HEK293 (cell line): ENCODE measurements at regions not wholly inside any gene's neighbourhood (a gene's known extent, or its start where the extent isn't known, plus 50 kb on each side); places are given as distances from the start of the nearest gene placed in this dataset.

Experiments used
- CTCF ChIA-PET: fragments of 350-600 bp; formaldehyde crosslinking; extraction: SDS; loops from one replicate; lab custom pipeline; 2021; ENCODE audit warnings: antibody characterized with exemption; lab: Yijun Ruan, JAX
- POLR2A ChIA-PET: fragments of 300-600 bp; formaldehyde crosslinking; extraction: SDS; loops from one replicate; lab custom pipeline; 2020; ENCODE audit warnings: antibody characterized with exemption, inconsistent platforms; lab: Yijun Ruan, JAX
- H3K27ac ChIP-seq: fragments of 200-500 bp; sonication (Bioruptor generic); 2 replicates; pipeline ENCODE4 v1.5.1; 2014; ENCODE audit warnings: low read depth, low read length, control low read depth, inconsistent platforms; ENCODE audit errors: extremely low read depth
- H3K36me3 ChIP-seq, 2 experiments: fragments of 200-500 bp in 1 of 2; sonication (Bioruptor generic) in 1 of 2; 1 replicate in 1 of 2; 2 replicates in 1 of 2; pipeline ENCODE4 v1.5.1; 2014 to 2017; ENCODE audit warnings: inconsistent platforms in 2 of 2, low read length in 2 of 2; ENCODE audit not compliant: control insufficient read depth in 2 of 2, insufficient read depth in 1 of 2
- H3K4me1 ChIP-seq: fragments of 200-500 bp; sonication (Bioruptor generic); 2 replicates; pipeline ENCODE4 v1.5.1; 2014; ENCODE audit warnings: mild to moderate bottlenecking, low read length, inconsistent platforms; ENCODE audit not compliant: control insufficient read depth, insufficient read depth
- H3K4me3 ChIP-seq: 2 replicates; pipeline ENCODE4 v1.5.1; 2011; ENCODE audit warnings: low read depth, mild to moderate bottlenecking, control low read depth, low read length, moderate library complexity
- H3K9me3 ChIP-seq: fragments of 200-500 bp; sonication (Bioruptor generic); 2 replicates; pipeline ENCODE4 v1.5.1; 2014; ENCODE audit warnings: low read depth, low read length, inconsistent platforms; ENCODE audit not compliant: control insufficient read depth, insufficient read depth
- GLI2 ChIP-seq: fragments of 450-650 bp; formaldehyde crosslinking; IDR thresholded peaks from 2 replicates; pipeline ENCODE4; 2017; ENCODE audit warnings: missing biosample characterization, missing genetic modification characterization, low read depth, borderline replicate concordance
- INSM2 ChIP-seq: fragments of 450-650 bp; formaldehyde crosslinking; IDR thresholded peaks from 2 replicates; pipeline ENCODE4 v1.5.1; 2016; ENCODE audit warnings: missing biosample characterization, missing genetic modification characterization
- KLF16 ChIP-seq: fragments of 450-650 bp; formaldehyde crosslinking; IDR thresholded peaks from 2 replicates; pipeline ENCODE4 v1.5.1; 2017; ENCODE audit warnings: missing biosample characterization, missing genetic modification characterization
- KLF9 ChIP-seq: fragments of 450-650 bp; formaldehyde crosslinking; IDR thresholded peaks from 2 replicates; pipeline ENCODE4 v1.5.1; 2016; ENCODE audit warnings: missing biosample characterization, missing genetic modification characterization, low read depth
- PATZ1 ChIP-seq: fragments of 450-650 bp; formaldehyde crosslinking; IDR thresholded peaks from 2 replicates; pipeline ENCODE4 v1.5.1; 2016; ENCODE audit warnings: missing biosample characterization, missing genetic modification characterization
- PRDM2 ChIP-seq: fragments of 450-650 bp; formaldehyde crosslinking; IDR thresholded peaks from 2 replicates; pipeline ENCODE4 v1.5.1; 2016; ENCODE audit warnings: missing biosample characterization, missing genetic modification characterization, borderline replicate concordance
- PRDM4 ChIP-seq: fragments of 450-650 bp; formaldehyde crosslinking; IDR thresholded peaks from 2 replicates; pipeline ENCODE4 v1.5.1; 2017; ENCODE audit warnings: missing biosample characterization, missing genetic modification characterization
- SALL2 ChIP-seq: fragments of 450-650 bp; formaldehyde crosslinking; IDR thresholded peaks from 2 replicates; pipeline ENCODE4 v1.5.0; 2017; ENCODE audit warnings: missing biosample characterization, mild to moderate bottlenecking, missing genetic modification characterization, borderline replicate concordance
- WT1 ChIP-seq: fragments of 450-650 bp; formaldehyde crosslinking; IDR thresholded peaks from 2 replicates; pipeline ENCODE4 v1.5.1; 2016; ENCODE audit warnings: missing biosample characterization, missing genetic modification characterization
- ZBTB20 ChIP-seq: fragments of 450-650 bp; formaldehyde crosslinking; IDR thresholded peaks from 2 replicates; pipeline ENCODE4 v1.5.1; 2016; ENCODE audit warnings: missing biosample characterization, missing genetic modification characterization
- ZFHX2 ChIP-seq: fragments of 450-650 bp; formaldehyde crosslinking; conservative IDR thresholded peaks from 2 replicates; pipeline ENCODE4 v1.5.1; 2016; ENCODE audit warnings: missing biosample characterization, missing genetic modification characterization
- ZNF19 ChIP-seq: fragments of 450-650 bp; formaldehyde crosslinking; IDR thresholded peaks from 2 replicates; pipeline ENCODE4; 2016; ENCODE audit warnings: missing biosample characterization, missing genetic modification characterization, low read depth
- ZNF2 ChIP-seq: fragments of 450-650 bp; formaldehyde crosslinking; IDR thresholded peaks from 2 replicates; pipeline ENCODE4 v1.5.1; 2016; ENCODE audit warnings: missing biosample characterization, missing genetic modification characterization
- ZNF404 ChIP-seq: fragments of 450-650 bp; formaldehyde crosslinking; IDR thresholded peaks from 2 replicates; pipeline ENCODE4 v1.5.1; 2017; ENCODE audit warnings: missing biosample characterization, missing genetic modification characterization
- ZNF530 ChIP-seq: fragments of 450-650 bp; formaldehyde crosslinking; IDR thresholded peaks from 2 replicates; pipeline ENCODE4 v1.5.1; 2016; ENCODE audit warnings: low read depth, missing biosample characterization, missing genetic modification characterization
- ZNF558 ChIP-seq: fragments of 450-650 bp; formaldehyde crosslinking; IDR thresholded peaks from 2 replicates; pipeline ENCODE4 v1.5.1; 2016; ENCODE audit warnings: missing biosample characterization, missing genetic modification characterization
- ZNF561 ChIP-seq: fragments of 450-650 bp; IDR thresholded peaks from 2 replicates; pipeline ENCODE4 v1.5.1; 2018; ENCODE audit warnings: missing biosample characterization, missing genetic modification characterization, borderline replicate concordance
- ZNF621 ChIP-seq: fragments of 450-650 bp; formaldehyde crosslinking; IDR thresholded peaks from 2 replicates; pipeline ENCODE4 v1.5.1; 2017; ENCODE audit warnings: missing biosample characterization, missing genetic modification characterization
- ZNF76 ChIP-seq: fragments of 450-650 bp; formaldehyde crosslinking; IDR thresholded peaks from 2 replicates; pipeline ENCODE4; 2016; ENCODE audit warnings: low read depth, missing biosample characterization, missing genetic modification characterization, borderline replicate concordance
- ZNF837 ChIP-seq: fragments of 450-650 bp; formaldehyde crosslinking; IDR thresholded peaks from 2 replicates; pipeline ENCODE4 v1.5.1; 2016; ENCODE audit warnings: missing biosample characterization, missing genetic modification characterization
- ZXDB ChIP-seq: fragments of 450-650 bp; formaldehyde crosslinking; IDR thresholded peaks from 2 replicates; pipeline ENCODE4 v1.5.1; 2016; ENCODE audit warnings: missing biosample characterization, missing genetic modification characterization

- H3K9me3 ChIP-seq, result no peaks in the 10 kb centered on the region
- no peaks in the 10 kb centered on the region for H3K36me3 ChIP-seq
- no peak for TF ChIP-seq KLF16 (tag by site-specific recombination)
- no peak for TF ChIP-seq GLI2 (tag by site-specific recombination)
- TF ChIP-seq ZNF837 (tag by site-specific recombination), result no peak
- TF ChIP-seq ZNF621 (tag by site-specific recombination), result no peak
- TF ChIP-seq ZNF561 (tag by site-specific recombination), result no peak
- TF ChIP-seq ZXDB (tag by site-specific recombination), result no peak
- ChIA-PET CTCF (interaction anchor here (0.7 to 1.6 kb wide), 4 partner anchors 12 to 118 kb away, joined by 3 to 4 read pairs (median 3); no protein-coding TSS in a partner anchor), POLR2A (no interaction called here)
- no peak overlapping the region for H3K27ac ChIP-seq
- H3K4me1 ChIP-seq, result no peaks in the 10 kb centered on the region; the same call in 1 of the 2 replicates
- no peak overlapping the region for H3K4me3 ChIP-seq
Observed at GRCh38 chr11:19347911-19348310, 107.2 kb upstream of the E2F8 start.

- POLR2A ChIA-PET, result no interaction called here
- no peak overlapping the region for H3K27ac ChIP-seq
- no peaks in the 10 kb centered on the region for H3K36me3 ChIP-seq
- no peaks in the 10 kb centered on the region for H3K9me3 ChIP-seq
- H3K4me1 ChIP-seq, result no peaks in the 10 kb centered on the region; the same call in 1 of the 2 replicates
- CTCF ChIA-PET, result interaction anchor here (0.8 to 1.7 kb wide), 5 partner anchors 8 to 270 kb away, joined by 3 to 5 read pairs (median 4); no protein-coding TSS in a partner anchor
- H3K4me3 ChIP-seq, result peak overlapping the region; percentile 32
- TF ChIP-seq WT1 (tag by site-specific recombination) (no peak), PRDM2 (tag by site-specific recombination) (no peak), PATZ1 (tag by site-specific recombination) (peak; percentile 57; the same call in 1 of the 2 replicates), ZFHX2 (peak; percentile 99), INSM2 (tag by site-specific recombination) (no peak), ZNF561 (tag by site-specific recombination) (peak; percentile 31; the same call in 1 of the 2 replicates), GLI2 (tag by site-specific recombination) (no peak), ZNF530 (no peak), ZNF2 (tag by site-specific recombination) (peak; percentile 47; the same call in 1 of the 2 replicates), SALL2 (tag by site-specific recombination) (no peak), ZBTB20 (0 out of 2 replicates have a peak, but pooled peaks have one; percentile 15), ZNF76 (tag by site-specific recombination) (no peak), ZNF558 (no peak), KLF9 (no peak; the same call in 1 of the 2 replicates), PRDM4 (no peak), ZNF404 (tag by site-specific recombination) (no peak), ZNF19 (tag by site-specific recombination) (no peak)
Observed at GRCh38 chr11:19345848-19346681, 105.3 kb upstream of the E2F8 start.
